Panc1 (cell line): ENCODE measurements at regions not wholly inside any gene's neighbourhood (a gene's known extent, or its start where the extent isn't known, plus 50 kb on each side); places are given as distances from the start of the nearest gene placed in this dataset.

Experiments
- ATAC-seq: fragments of 200-7000 bp; cut with Tn5 transposase; 2 replicates; pipeline ENCODE4 v1.9.1; 2020; ENCODE audit warnings: mild to moderate bottlenecking, moderate library complexity
- BruUV-seq: library from RNA; stranded (reverse); fragments of 400-500 nt; replicated peaks from 2 replicates; lab custom pipeline; 2021; lab: Mats Ljungman, UMichigan
- CTCF ChIA-PET: fragments of 300-600 bp; sonication (Branson Sonifier 250); formaldehyde crosslinking; loops from one replicate; lab custom pipeline; 2022; ENCODE audit warnings: antibody characterized with exemption; lab: Charles Lee
- POLR2A ChIA-PET: fragments of 300-600 bp; sonication (Branson Sonifier 250); formaldehyde crosslinking; loops from one replicate; lab custom pipeline; 2022; ENCODE audit warnings: antibody characterized with exemption; lab: Charles Lee
- DNase-seq: peaks from one replicate; pipeline ENCODE4 v3.0.0-alpha.2; 2010; ENCODE audit warnings: low read depth, low spot score
- H3K27ac ChIP-seq: 2 replicates; pipeline ENCODE4 v1.5.1; 2011; ENCODE audit warnings: mild to moderate bottlenecking, low read length, inconsistent platforms
- H3K27me3 ChIP-seq: fragments of 200-500 bp; sonication (Bioruptor generic); 2 replicates; pipeline ENCODE4 v1.6.0; 2014; ENCODE audit warnings: low read length, inconsistent platforms; ENCODE audit not compliant: control insufficient read depth, insufficient read depth
- H3K36me3 ChIP-seq: fragments of 200-500 bp; sonication (Bioruptor generic); 2 replicates; pipeline ENCODE4 v1.5.1; 2014; ENCODE audit warnings: inconsistent platforms, mild to moderate bottlenecking, low read length, moderate library complexity; ENCODE audit not compliant: control insufficient read depth, insufficient read depth
- H3K4me1 ChIP-seq: 2 replicates; pipeline ENCODE4 v1.5.1; 2011; ENCODE audit warnings: inconsistent platforms, mild to moderate bottlenecking, low read length, moderate library complexity; ENCODE audit not compliant: control insufficient read depth, insufficient read depth
- H3K4me3 ChIP-seq, 2 experiments: 2 replicates each; pipeline ENCODE4 v1.5.1; 2011 to 2012; ENCODE audit warnings: low read depth in 2 of 2, low read length in 2 of 2, mild to moderate bottlenecking in 2 of 2, inconsistent platforms in 1 of 2, moderate library complexity in 1 of 2
- H3K9me3 ChIP-seq: fragments of 200-500 bp; sonication (Bioruptor generic); 2 replicates; pipeline ENCODE4 v1.5.1; 2014; ENCODE audit warnings: low read depth, mild to moderate bottlenecking, inconsistent platforms, low read length, moderate library complexity; ENCODE audit not compliant: control insufficient read depth, insufficient read depth
- CTCF ChIP-seq: fragments of 450-650 bp; IDR thresholded peaks from 2 replicates; pipeline ENCODE4 v1.5.1; 2017; ENCODE audit warnings: mild to moderate bottlenecking
- POLR2AphosphoS5 ChIP-seq: IDR thresholded peaks from 2 replicates; pipeline ENCODE4 v1.6.1; 2012; ENCODE audit warnings: mild to moderate bottlenecking, low read depth, low read length, moderate library complexity
- REST ChIP-seq, 2 experiments: IDR thresholded peaks; 2 replicates each; pipeline ENCODE4 v1.6.1; 2011 to 2012; ENCODE audit warnings: low read depth in 2 of 2, control low read depth in 1 of 2, low read length in 1 of 2, mild to moderate bottlenecking in 1 of 2, moderate library complexity in 1 of 2; ENCODE audit not compliant: insufficient read depth in 1 of 2
- SIN3A ChIP-seq: IDR thresholded peaks from 2 replicates; pipeline ENCODE4 v1.6.1; 2012; ENCODE audit warnings: low read depth, mild to moderate bottlenecking, low read length, moderate library complexity, borderline replicate concordance; ENCODE audit not compliant: insufficient read depth
- TCF7L2 ChIP-seq: IDR thresholded peaks from 2 replicates; pipeline ENCODE4 v1.6.1; 2011; ENCODE audit warnings: mild to moderate bottlenecking, low read depth, low read length, inconsistent platforms
- in situ Hi-C: cut with HindIII; loops from 2 replicates; pipeline ENCODE4 v1.10.0; 2016; ENCODE audit warnings: low sequenced_read_pairs, low pct_unique_long_range_greater_than_20kb
- intact Hi-C: fragments of 100-400 bp; cut with micrococcal nuclease; formaldehyde crosslinking; loops from one replicate; pipeline ENCODE4 v1.10.0; 2022; ENCODE audit not compliant: unreplicated experiment

GRCh38 chr1:63041660-63042059, 257.7 kb downstream of the ATG4C start:
- POLR2A ChIA-PET, result no interaction called here
- in situ Hi-C loops, result no loop called here
- ATAC-seq (no peak), DNase-seq (no peak)
- CTCF ChIA-PET, result no interaction called here
- H3K36me3 ChIP-seq, result no peaks in the 10 kb centered on the region
- no peak overlapping the region for H3K27ac ChIP-seq
- no peaks in the 10 kb centered on the region for H3K9me3 ChIP-seq
- intact Hi-C loops, result no loop called here
- TF ChIP-seq CTCF (no peak), POLR2AphosphoS5 (no peak), TCF7L2 (no peak)
- H3K27me3 ChIP-seq, result no peaks in the 10 kb centered on the region
- H3K4me1 ChIP-seq, result no peaks in the 10 kb centered on the region
- no TSS peak for BruUV-seq
- H3K4me3 ChIP-seq, result no peak overlapping the region

GRCh38 chr1:63042278-63042677, 258.3 kb downstream of the ATG4C start:
- ChIA-PET CTCF (no interaction called here), POLR2A (no interaction called here)
- H3K9me3 ChIP-seq, result no peaks in the 10 kb centered on the region
- ATAC-seq (no peak), DNase-seq (no peak)
- no peak overlapping the region for H3K27ac ChIP-seq
- H3K36me3 ChIP-seq, result no peaks in the 10 kb centered on the region
- intact Hi-C loops (no loop called here), in situ Hi-C loops (no loop called here)
- no TSS peak for BruUV-seq
- H3K27me3 ChIP-seq, result peaks cover 2% of the 10 kb centered on the region; the same call in 1 of the 2 replicates
- TF ChIP-seq POLR2AphosphoS5, result no peak
- TF ChIP-seq REST (IDR thresholded peaks at IDR 0.05; ENCODE audit: insufficient read depth in 1 of 2, low read depth in 2 of 2, low read length in 1 of 2), result no peak
- no peak for TF ChIP-seq SIN3A
- no peak for TF ChIP-seq CTCF
- no peak for TF ChIP-seq TCF7L2
- H3K4me3 ChIP-seq, result no peak overlapping the region
- H3K4me1 ChIP-seq, result no peaks in the 10 kb centered on the region

GRCh38 chr1:63046539-63046938, 262.6 kb downstream of the ATG4C start:
- Histone ChIP-seq H3K27ac (no peak overlapping the region), H3K27me3 (peaks cover 12% of the 10 kb centered on the region), H3K9me3 (no peaks in the 10 kb centered on the region), H3K36me3 (no peaks in the 10 kb centered on the region), H3K4me1 (no peaks in the 10 kb centered on the region), H3K4me3 (no peak overlapping the region)
- DNase-seq, result no peak
- no peak for TF ChIP-seq POLR2AphosphoS5
- no peak for TF ChIP-seq SIN3A
- no peak for TF ChIP-seq REST (IDR thresholded peaks at IDR 0.05; ENCODE audit: insufficient read depth in 1 of 2, low read depth in 2 of 2, low read length in 1 of 2)
- no peak for TF ChIP-seq TCF7L2
- no peak for TF ChIP-seq CTCF
- ChIA-PET POLR2A (no interaction called here), CTCF (no interaction called here)
- BruUV-seq, result no TSS peak
- intact Hi-C loops, result no loop called here
- in situ Hi-C loops, result no loop called here
- ATAC-seq, result no peak
